Lung microvascular endothelial cell (primary cell): ENCODE measurements at regions not wholly inside any gene's neighbourhood (a gene's known extent, or its start where the extent isn't known, plus 50 kb on each side); places are given as distances from the start of the nearest gene placed in this dataset.
"Not testable (repeated sequence)": the region's sequence is repeated elsewhere in the genome, so short reads cannot be mapped to it uniquely, and the experiment has no call there.

Source experiments
- DNase-seq, 2 donors: peaks; one replicate each; pipeline versions ENCODE4 v3.0.0 to v3.0.0-alpha.2; 2010; ENCODE audit warnings: low read depth in 2 of 2

- DNase-seq: not testable (repeated sequence)
Observed at GRCh38 chr14:34381304-34381703, 80.7 kb downstream of the SPTSSA start.

GRCh38 chr14:34380471-34380845, 81.6 kb downstream of the SPTSSA start:
- no peak for DNase-seq

GRCh38 chr14:34379816-34380470, 82.1 kb downstream of the SPTSSA start:
- no peak for DNase-seq

GRCh38 chr14:34376649-34377267, 85.3 kb downstream of the SPTSSA start:
- no peak for DNase-seq

- DNase-seq: no peak
Observed at GRCh38 chr14:34374998-34375740, 86.9 kb downstream of the SPTSSA start.

- no peak for DNase-seq
Observed at GRCh38 chr14:34373191-34373590, 88.8 kb downstream of the SPTSSA start.

GRCh38 chr14:34372786-34373185, 89.3 kb downstream of the SPTSSA start:
- no peak for DNase-seq

- no peak for DNase-seq
Observed at GRCh38 chr14:34369648-34370030, 92.4 kb downstream of the SPTSSA start.

GRCh38 chr14:34368971-34369647, 92.9 kb downstream of the SPTSSA start:
- DNase-seq: no peak

GRCh38 chr14:34368115-34368970, 93.7 kb downstream of the SPTSSA start:
- DNase-seq: no peak

GRCh38 chr14:34365309-34365915, 96.6 kb downstream of the SPTSSA start:
- peak; percentile 11 to 35 for DNase-seq

- DNase-seq: peak in 1 of 2 donors; percentile 22
Observed at GRCh38 chr14:34364201-34364600, 97.8 kb downstream of the SPTSSA start.

- DNase-seq: peak; percentile 5 to 49
Observed at GRCh38 chr14:34363733-34364134, 98.3 kb downstream of the SPTSSA start.

- DNase-seq: no peak
Observed at GRCh38 chr14:34362641-34363251, 99.3 kb downstream of the SPTSSA start.

- DNase-seq: no peak
Observed at GRCh38 chr14:34361504-34362011, 100.5 kb downstream of the SPTSSA start.

GRCh38 chr14:34359420-34360117, 102.5 kb downstream of the SPTSSA start:
- DNase-seq: no peak

- DNase-seq: no peak
Observed at GRCh38 chr14:34356264-34356654, 105.8 kb downstream of the SPTSSA start.

GRCh38 chr14:34355584-34356263, 106.3 kb downstream of the SPTSSA start:
- DNase-seq: peak; percentile 3 to 73

GRCh38 chr14:34354556-34354955, 107.5 kb downstream of the SPTSSA start:
- no peak for DNase-seq
